BLaER1 treated with 17β-estradiol and CSF1 and Interleukin-3, amounts not matched to agents 10 nM and 100 nM (cell line): ENCODE measurements at regions not wholly inside any gene's neighbourhood (a gene's known extent, or its start where the extent isn't known, plus 50 kb on each side); places are given as distances from the start of the nearest gene placed in this dataset.

ENCODE experiments used
- H3K27ac ChIP-seq, 11 experiments: shearing (Covaris generic); formaldehyde crosslinking; 2 replicates each; pipeline ENCODE4 v1.8.1; 2022
- H3K27me3 ChIP-seq, 11 experiments: shearing (Covaris generic); formaldehyde crosslinking; 2 replicates each; pipeline ENCODE4 v1.8.1; 2022
- H3K36me3 ChIP-seq, 11 experiments: shearing (Covaris generic); formaldehyde crosslinking; 2 replicates each; pipeline ENCODE4 v1.8.1; 2022
- H3K4me1 ChIP-seq, 10 experiments: shearing (Covaris generic); formaldehyde crosslinking; 2 replicates each; pipeline ENCODE4 v1.8.1; 2022
- H3K4me2 ChIP-seq, 11 experiments: shearing (Covaris generic); formaldehyde crosslinking; 2 replicates each; pipeline ENCODE4 v1.8.1; 2022
- H3K4me3 ChIP-seq, 10 experiments: shearing (Covaris generic); formaldehyde crosslinking; 2 replicates each; pipeline ENCODE4 v1.8.1; 2022
- H3K9ac ChIP-seq, 11 experiments: shearing (Covaris generic); formaldehyde crosslinking; 2 replicates each; pipeline ENCODE4 v1.8.1; 2022
- H3K9me3 ChIP-seq, 11 experiments: shearing (Covaris generic); formaldehyde crosslinking; replicated peaks in 1 of 11; 2 replicates each; pipeline ENCODE4 v1.8.1; 2022
- H4K20me1 ChIP-seq, 11 experiments: shearing (Covaris generic); formaldehyde crosslinking; 2 replicates each; pipeline ENCODE4 v1.8.1; 2022
- Cebpa-rat ChIP-seq, 11 experiments: shearing (Covaris generic); IDR thresholded peaks; 2 replicates each; pipeline ENCODE4 v1.8.1; 2022

DNA sequence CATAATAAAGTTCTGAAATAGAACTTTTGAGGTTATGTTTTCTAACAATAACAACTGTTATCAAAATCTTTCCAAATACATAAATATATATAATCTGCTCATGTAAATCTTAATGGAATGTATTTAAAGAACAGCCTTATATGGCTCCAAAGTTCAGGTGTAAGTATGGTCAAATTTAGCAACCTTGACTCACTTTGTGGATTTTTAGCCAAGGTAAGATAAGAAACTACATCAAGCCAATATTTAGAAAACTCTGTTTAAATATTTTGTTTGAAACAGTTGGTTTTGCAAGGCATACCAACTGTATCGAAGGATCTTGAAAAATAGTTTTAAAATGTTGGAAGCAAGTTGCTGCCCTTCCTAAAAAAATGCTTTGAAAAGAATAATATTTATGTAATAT lies 228.9 kb upstream of the SEMA3D start:
- H4K20me1 ChIP-seq = no peaks in the 10 kb centered on the region
- no peak overlapping the region for H3K27ac ChIP-seq
- H3K36me3 ChIP-seq = no peaks in the 10 kb centered on the region
- no peaks in the 10 kb centered on the region for H3K27me3 ChIP-seq
- H3K9me3 ChIP-seq = no peaks in the 10 kb centered on the region
- H3K4me2 ChIP-seq = no peak overlapping the region
- no peak for TF ChIP-seq Cebpa-rat (IDR thresholded peaks at IDR 0.05)
- no peak overlapping the region for H3K9ac ChIP-seq
- H3K4me3 ChIP-seq = no peak overlapping the region
- no peaks in the 10 kb centered on the region for H3K4me1 ChIP-seq

DNA sequence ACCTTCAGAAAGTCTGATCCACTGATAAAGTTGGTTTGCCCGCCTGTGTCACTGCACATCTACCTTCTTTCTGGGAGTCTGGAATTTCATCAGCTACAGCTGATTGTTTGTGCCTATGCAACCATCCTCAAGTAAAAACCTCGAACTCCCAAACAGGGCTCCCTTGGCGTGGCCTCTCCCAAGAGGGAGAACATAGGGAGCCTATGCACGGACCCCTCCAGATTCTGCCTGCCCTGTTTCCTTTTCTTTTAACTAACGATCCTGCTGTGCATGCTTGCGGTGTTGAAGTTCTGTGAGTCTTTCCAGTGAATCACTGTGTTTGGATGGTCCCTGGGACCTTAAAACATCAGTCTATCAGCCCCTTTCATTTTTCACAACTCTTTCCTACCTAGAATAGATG lies 226.9 kb upstream of the SEMA3D start:
- no peak overlapping the region for H3K4me2 ChIP-seq
- no peaks in the 10 kb centered on the region for H3K9me3 ChIP-seq
- no peaks in the 10 kb centered on the region for H3K4me1 ChIP-seq
- no peaks in the 10 kb centered on the region for H4K20me1 ChIP-seq
- no peak overlapping the region for H3K9ac ChIP-seq
- no peak overlapping the region for H3K27ac ChIP-seq
- no peak overlapping the region for H3K4me3 ChIP-seq
- no peaks in the 10 kb centered on the region for H3K27me3 ChIP-seq
- no peaks in the 10 kb centered on the region for H3K36me3 ChIP-seq
- no peak for TF ChIP-seq Cebpa-rat (IDR thresholded peaks at IDR 0.05)

DNA sequence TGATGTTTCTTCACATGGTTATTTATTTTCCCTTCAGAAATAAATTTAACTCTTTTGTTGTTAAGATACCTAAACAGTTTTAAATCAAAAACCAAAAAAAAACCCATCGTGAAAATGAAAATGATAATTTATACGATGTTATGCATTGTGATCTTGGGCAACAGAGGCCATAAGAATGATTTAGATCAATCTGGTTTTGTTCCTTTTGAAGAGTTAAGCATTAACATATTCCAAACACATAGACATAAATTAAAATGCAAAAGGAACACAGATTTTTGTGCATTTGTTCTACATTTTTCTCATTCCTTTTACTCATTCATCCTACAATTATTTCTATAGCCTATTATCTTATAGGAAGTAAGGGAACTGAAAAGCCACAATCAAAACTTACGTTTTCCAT lies 226.1 kb upstream of the SEMA3D start:
- Histone ChIP-seq H3K4me3 (no peak overlapping the region), H3K4me2 (no peak overlapping the region), H3K9ac (no peak overlapping the region), H3K4me1 (no peaks in the 10 kb centered on the region), H3K9me3 (no peaks in the 10 kb centered on the region), H3K36me3 (no peaks in the 10 kb centered on the region), H3K27ac (no peak overlapping the region), H3K27me3 (no peaks in the 10 kb centered on the region), H4K20me1 (no peaks in the 10 kb centered on the region)
- TF ChIP-seq Cebpa-rat (IDR thresholded peaks at IDR 0.05) = no peak

GRCh38 chr7:85407391-85407790 lies 220.5 kb upstream of the SEMA3D start:
- Histone ChIP-seq H3K27me3 (no peaks in the 10 kb centered on the region), H3K4me1 (no peaks in the 10 kb centered on the region), H3K27ac (no peak overlapping the region), H3K4me2 (no peak overlapping the region), H3K9ac (no peak overlapping the region), H4K20me1 (no peaks in the 10 kb centered on the region), H3K36me3 (no peaks in the 10 kb centered on the region), H3K4me3 (no peak overlapping the region), H3K9me3 (no peaks in the 10 kb centered on the region)
- TF ChIP-seq Cebpa-rat (IDR thresholded peaks at IDR 0.05) = no peak

- Histone ChIP-seq H3K9me3 (no peaks in the 10 kb centered on the region), H4K20me1 (no peaks in the 10 kb centered on the region), H3K27me3 (no peaks in the 10 kb centered on the region), H3K9ac (no peak overlapping the region), H3K27ac (no peak overlapping the region), H3K4me1 (no peaks in the 10 kb centered on the region), H3K4me2 (no peak overlapping the region), H3K4me3 (no peak overlapping the region), H3K36me3 (no peaks in the 10 kb centered on the region)
- TF ChIP-seq Cebpa-rat (IDR thresholded peaks at IDR 0.05) = no peak
Observed at GRCh38 chr7:85405016-85405902, 218.4 kb upstream of the SEMA3D start.

- Histone ChIP-seq H3K9ac (no peak overlapping the region), H3K4me3 (no peak overlapping the region), H3K27me3 (no peaks in the 10 kb centered on the region), H4K20me1 (no peaks in the 10 kb centered on the region), H3K36me3 (no peaks in the 10 kb centered on the region), H3K9me3 (no peaks in the 10 kb centered on the region), H3K4me2 (no peak overlapping the region), H3K27ac (no peak overlapping the region), H3K4me1 (no peaks in the 10 kb centered on the region)
- TF ChIP-seq Cebpa-rat (IDR thresholded peaks at IDR 0.05) = no peak
Observed at GRCh38 chr7:85396676-85397075, 209.8 kb upstream of the SEMA3D start.

- no peak for TF ChIP-seq Cebpa-rat (IDR thresholded peaks at IDR 0.05)
- H3K4me3 ChIP-seq = no peak overlapping the region
- no peaks in the 10 kb centered on the region for H3K27me3 ChIP-seq
- no peaks in the 10 kb centered on the region for H3K9me3 ChIP-seq
- no peak overlapping the region for H3K9ac ChIP-seq
- no peaks in the 10 kb centered on the region for H4K20me1 ChIP-seq
- no peak overlapping the region for H3K27ac ChIP-seq
- no peaks in the 10 kb centered on the region for H3K36me3 ChIP-seq
- H3K4me2 ChIP-seq = no peak overlapping the region
- no peaks in the 10 kb centered on the region for H3K4me1 ChIP-seq
Observed at GRCh38 chr7:85392789-85393188, 205.9 kb upstream of the SEMA3D start.

DNA sequence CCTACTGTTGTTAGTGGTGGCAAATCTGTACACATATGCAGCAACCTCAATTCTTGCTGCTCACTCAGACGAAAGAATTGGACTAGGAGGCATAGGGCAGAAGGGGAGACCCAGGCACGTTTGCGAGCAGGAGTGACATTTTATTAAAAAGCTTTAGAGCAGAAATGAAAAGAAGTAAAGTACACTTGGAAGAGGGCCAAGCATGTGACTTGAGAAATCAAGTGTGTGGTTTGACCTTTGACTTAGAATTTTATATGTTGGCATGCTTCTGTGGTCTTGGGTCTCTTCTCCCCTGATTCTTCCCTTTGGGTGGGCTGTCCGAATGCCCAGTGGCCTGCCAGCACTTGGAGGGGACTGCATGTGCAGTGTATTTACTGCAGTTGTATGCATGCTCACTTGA lies 205.5 kb upstream of the SEMA3D start:
- H3K9me3 ChIP-seq = no peaks in the 10 kb centered on the region
- H3K9ac ChIP-seq = no peak overlapping the region
- no peaks in the 10 kb centered on the region for H3K27me3 ChIP-seq
- H3K4me1 ChIP-seq = no peaks in the 10 kb centered on the region
- no peaks in the 10 kb centered on the region for H3K36me3 ChIP-seq
- no peak for TF ChIP-seq Cebpa-rat (IDR thresholded peaks at IDR 0.05)
- no peak overlapping the region for H3K27ac ChIP-seq
- no peaks in the 10 kb centered on the region for H4K20me1 ChIP-seq
- H3K4me2 ChIP-seq = no peak overlapping the region
- H3K4me3 ChIP-seq = no peak overlapping the region

- Histone ChIP-seq H3K36me3 (no peaks in the 10 kb centered on the region), H3K4me2 (no peak overlapping the region), H3K4me3 (no peak overlapping the region), H3K9me3 (no peaks in the 10 kb centered on the region), H3K27ac (no peak overlapping the region), H3K27me3 (no peaks in the 10 kb centered on the region), H3K9ac (no peak overlapping the region), H3K4me1 (no peaks in the 10 kb centered on the region), H4K20me1 (no peaks in the 10 kb centered on the region)
- TF ChIP-seq Cebpa-rat (IDR thresholded peaks at IDR 0.05) = no peak
Observed at GRCh38 chr7:85386460-85386859, 199.6 kb upstream of the SEMA3D start.

- Histone ChIP-seq H3K9me3 (no peaks in the 10 kb centered on the region), H3K36me3 (no peaks in the 10 kb centered on the region), H3K4me2 (no peak overlapping the region), H3K27ac (no peak overlapping the region), H3K27me3 (no peaks in the 10 kb centered on the region), H4K20me1 (no peaks in the 10 kb centered on the region), H3K4me1 (no peaks in the 10 kb centered on the region), H3K4me3 (no peak overlapping the region), H3K9ac (no peak overlapping the region)
- no peak for TF ChIP-seq Cebpa-rat (IDR thresholded peaks at IDR 0.05)
Observed at GRCh38 chr7:85384392-85384791, 197.5 kb upstream of the SEMA3D start.
